Mucosa of rectum (tissue), 2 donors: ENCODE measurements at regions not wholly inside any gene's neighbourhood (a gene's known extent, or its start where the extent isn't known, plus 50 kb on each side); places are given as distances from the start of the nearest gene placed in this dataset.
"Not testable (repeated sequence)": the region's sequence is repeated elsewhere in the genome, so short reads cannot be mapped to it uniquely, and the experiment has no call there.

Experiments
- H3K27ac ChIP-seq, 2 donors: one replicate each; pipeline ENCODE4 v1.7.0; 2013; ENCODE audit warnings: inconsistent platforms in 2 of 2, low read depth in 2 of 2, low read length in 2 of 2
- H3K27me3 ChIP-seq, 2 donors: one replicate each; pipeline ENCODE4 v1.7.0; 2013; ENCODE audit warnings: low read length in 2 of 2; ENCODE audit not compliant: control insufficient read depth in 2 of 2, insufficient read depth in 2 of 2
- H3K36me3 ChIP-seq, 2 donors: one replicate each; pipeline ENCODE4 v1.7.0; 2013; ENCODE audit warnings: low read length in 2 of 2; ENCODE audit not compliant: control insufficient read depth in 2 of 2, insufficient read depth in 2 of 2
- H3K4me1 ChIP-seq, 2 donors: one replicate each; pipeline ENCODE4 v1.7.0; 2013; ENCODE audit warnings: low read length in 2 of 2, mild to moderate bottlenecking in 1 of 2; ENCODE audit not compliant: control insufficient read depth in 2 of 2, insufficient read depth in 2 of 2
- H3K4me3 ChIP-seq, 2 donors: one replicate each; pipeline ENCODE4 v1.7.0; 2013; ENCODE audit warnings: low read length in 2 of 2
- H3K9ac ChIP-seq, 2 donors: one replicate each; pipeline ENCODE4 v1.7.0; 2013; ENCODE audit warnings: low read length in 2 of 2, low read depth in 1 of 2, mild to moderate bottlenecking in 1 of 2
- H3K9me3 ChIP-seq, 2 donors: one replicate each; pipeline ENCODE4 v1.7.0; 2013; ENCODE audit warnings: low read length in 2 of 2; ENCODE audit not compliant: control insufficient read depth in 2 of 2
- donor health status: healthy.
- donor health status: Normal muscosa, but diverticular disease.

GRCh38 chr13:104625201-104625600 lies 1559.0 kb upstream of the SLC10A2 start:
- Histone ChIP-seq H3K9ac (no peak overlapping the region), H3K27me3 (no peaks in the 10 kb centered on the region), H3K4me1 (no peaks in the 10 kb centered on the region), H3K36me3 (no peaks in the 10 kb centered on the region), H3K4me3 (no peak overlapping the region), H3K9me3 (no peaks in the 10 kb centered on the region), H3K27ac (no peak overlapping the region)

GRCh38 chr13:104616990-104617389 lies 1550.8 kb upstream of the SLC10A2 start:
- no peaks in the 10 kb centered on the region for H3K27me3 ChIP-seq

GRCh38 chr13:104614361-104615145 lies 1548.3 kb upstream of the SLC10A2 start:
- Histone ChIP-seq H3K4me1 (no peaks in the 10 kb centered on the region), H3K27ac (no peak overlapping the region), H3K36me3 (no peaks in the 10 kb centered on the region), H3K27me3 (no peaks in the 10 kb centered on the region), H3K9me3 (no peaks in the 10 kb centered on the region), H3K9ac (no peak overlapping the region), H3K4me3 (no peak overlapping the region)

More at GRCh38 chr13:104616990-104617389, 1550.8 kb upstream of the SLC10A2 start:
- Histone ChIP-seq H3K9me3 (no peaks in the 10 kb centered on the region), H3K27ac (no peak overlapping the region), H3K36me3 (no peaks in the 10 kb centered on the region), H3K4me1 (no peaks in the 10 kb centered on the region), H3K4me3 (no peak overlapping the region), H3K9ac (no peak overlapping the region)

GRCh38 chr13:104608331-104608730 lies 1542.1 kb upstream of the SLC10A2 start:
- Histone ChIP-seq H3K9ac (no peak overlapping the region), H3K4me1 (no peaks in the 10 kb centered on the region)

GRCh38 chr13:104605435-104605834 lies 1539.2 kb upstream of the SLC10A2 start:
- not testable (repeated sequence) for H3K4me3 ChIP-seq, H3K9me3 ChIP-seq, H3K27me3 ChIP-seq, H3K36me3 ChIP-seq, H3K27ac ChIP-seq, H3K9ac ChIP-seq, H3K4me1 ChIP-seq

More at GRCh38 chr13:104608331-104608730, 1542.1 kb upstream of the SLC10A2 start:
- Histone ChIP-seq H3K36me3 (no peaks in the 10 kb centered on the region), H3K27ac (no peak overlapping the region), H3K27me3 (no peaks in the 10 kb centered on the region), H3K9me3 (no peaks in the 10 kb centered on the region), H3K4me3 (no peak overlapping the region)

GRCh38 chr13:104597546-104598180 lies 1531.4 kb upstream of the SLC10A2 start:
- no peaks in the 10 kb centered on the region for H3K9me3 ChIP-seq
- H3K27ac ChIP-seq = peak overlapping the region in 1 of 2 donors; percentile 10
- no peaks in the 10 kb centered on the region for H3K27me3 ChIP-seq
- peaks cover 0 to 3% of the 10 kb centered on the region in 2 donors for H3K4me1 ChIP-seq
- H3K9ac ChIP-seq = no peak overlapping the region
- H3K4me3 ChIP-seq = no peak overlapping the region
- no peaks in the 10 kb centered on the region for H3K36me3 ChIP-seq

GRCh38 chr13:104595511-104595910 lies 1529.3 kb upstream of the SLC10A2 start:
- H3K36me3 ChIP-seq = no peaks in the 10 kb centered on the region
- no peaks in the 10 kb centered on the region for H3K9me3 ChIP-seq
- H3K9ac ChIP-seq = no peak overlapping the region
- no peak overlapping the region for H3K4me3 ChIP-seq
- no peaks in the 10 kb centered on the region for H3K27me3 ChIP-seq
- no peak overlapping the region for H3K27ac ChIP-seq
- peaks cover 0 to 3% of the 10 kb centered on the region in 2 donors for H3K4me1 ChIP-seq

- H3K4me1 ChIP-seq = peaks cover 0 to 3% of the 10 kb centered on the region in 2 donors
- no peaks in the 10 kb centered on the region for H3K27me3 ChIP-seq
- H3K4me3 ChIP-seq = no peak overlapping the region
- H3K9me3 ChIP-seq = no peaks in the 10 kb centered on the region
- no peaks in the 10 kb centered on the region for H3K36me3 ChIP-seq
- H3K27ac ChIP-seq = no peak overlapping the region
- no peak overlapping the region for H3K9ac ChIP-seq
These were observed 1528.6 kb upstream of the SLC10A2 start for GRCh38 chr13:104594806-104595205.

- H3K4me1 ChIP-seq = peaks cover 0 to 3% of the 10 kb centered on the region in 2 donors
- no peaks in the 10 kb centered on the region for H3K36me3 ChIP-seq
- no peaks in the 10 kb centered on the region for H3K9me3 ChIP-seq
- H3K27me3 ChIP-seq = no peaks in the 10 kb centered on the region
- H3K9ac ChIP-seq = no peak overlapping the region
- no peak overlapping the region for H3K27ac ChIP-seq
- H3K4me3 ChIP-seq = no peak overlapping the region
These were observed 1527.5 kb upstream of the SLC10A2 start for GRCh38 chr13:104593693-104594092.

- Histone ChIP-seq H3K27ac (no peak overlapping the region), H3K9me3 (no peaks in the 10 kb centered on the region), H3K36me3 (no peaks in the 10 kb centered on the region), H3K4me3 (no peak overlapping the region), H3K9ac (no peak overlapping the region), H3K27me3 (no peaks in the 10 kb centered on the region), H3K4me1 (peaks cover 0 to 3% of the 10 kb centered on the region in 2 donors)
These were observed 1527.0 kb upstream of the SLC10A2 start for GRCh38 chr13:104593251-104593576.
